ENCODE measurements at regions not wholly inside any gene's neighbourhood (a gene's known extent, or its start where the extent isn't known, plus 50 kb on each side); places are given as distances from the start of the nearest gene placed in this dataset.

- TF ChIP-seq CTCF (IDR thresholded peaks at IDR 0.05; ENCODE audit: poor library complexity) (no peak), EZH2 (IDR thresholded peaks at IDR 0.05; ENCODE audit: borderline replicate concordance) (no peak)
Observed at GRCh38 chr10:81450651-81451050, 424.3 kb upstream of the NRG3 start.
